Keratinocyte (primary cell): ENCODE measurements at regions not wholly inside any gene's neighbourhood (a gene's known extent, or its start where the extent isn't known, plus 50 kb on each side); places are given as distances from the start of the nearest gene placed in this dataset.

ENCODE experiments used
- DNase-seq: peaks from one replicate; pipeline ENCODE4 v3.0.0-alpha.2; 2011; ENCODE audit warnings: low read depth, missing footprints, low spot score
- FAIRE-seq: peaks from 2 replicates; lab custom pipeline; 2011; peaks lifted over from hg19 to GRCh38; lab: Jason Lieb, UNC
- H2AFZ ChIP-seq: 2 replicates; pipeline ENCODE4 v1.6.0; 2012; ENCODE audit warnings: low read length, control low read depth, inconsistent platforms; ENCODE audit not compliant: control insufficient read depth
- H3K27ac ChIP-seq: 2 replicates; pipeline ENCODE4 v1.5.1; 2011; ENCODE audit warnings: low read length; ENCODE audit not compliant: control insufficient read depth, insufficient read depth
- H3K27me3 ChIP-seq: 3 replicates; pipeline ENCODE4 v1.6.0; 2011; ENCODE audit warnings: low read length; ENCODE audit not compliant: control insufficient read depth, insufficient read depth; ENCODE audit errors: extremely low read depth
- H3K36me3 ChIP-seq, 2 experiments: 2 replicates in 1 of 2; 3 replicates in 1 of 2; pipeline ENCODE4 v1.5.1; 2011; ENCODE audit warnings: low read length in 2 of 2, mild to moderate bottlenecking in 1 of 2; ENCODE audit not compliant: control insufficient read depth in 2 of 2, insufficient read depth in 2 of 2; ENCODE audit errors: extremely low read depth in 1 of 2
- H3K4me1 ChIP-seq: 3 replicates; pipeline ENCODE4 v1.5.1; 2011; ENCODE audit warnings: low read length; ENCODE audit not compliant: control insufficient read depth, insufficient read depth; ENCODE audit errors: extremely low read depth
- H3K4me2 ChIP-seq: 3 replicates; pipeline ENCODE4 v1.6.0; 2011; ENCODE audit warnings: low read depth, low read length; ENCODE audit not compliant: control insufficient read depth, insufficient read depth; ENCODE audit errors: extremely low read depth
- H3K4me3 ChIP-seq, 3 experiments: fragments of 200-600 bp in 1 of 3; sonication (generic) in 1 of 3; 2 replicates in 2 of 3; 3 replicates in 1 of 3; pipeline ENCODE4 v1.5.1; 2011 to 2016; ENCODE audit warnings: low read length in 3 of 3, mild to moderate bottlenecking in 3 of 3, control low read depth in 2 of 3, inconsistent platforms in 1 of 3, low read depth in 1 of 3, mixed read lengths in 1 of 3, mixed run types in 1 of 3, moderate library complexity in 1 of 3; ENCODE audit not compliant: control insufficient read depth in 2 of 3, insufficient read depth in 2 of 3; ENCODE audit errors: extremely low read depth in 1 of 3
- H3K79me2 ChIP-seq: 2 replicates; pipeline ENCODE4 v1.6.0; 2012; ENCODE audit warnings: low read length; ENCODE audit not compliant: control insufficient read depth, insufficient read depth
- H3K9ac ChIP-seq: 3 replicates; pipeline ENCODE4 v1.6.0; 2011; ENCODE audit warnings: low read length; ENCODE audit not compliant: control insufficient read depth, insufficient read depth; ENCODE audit errors: extremely low read depth
- H3K9me1 ChIP-seq: 3 replicates; pipeline ENCODE4 v1.6.0; 2011; ENCODE audit warnings: low read length; ENCODE audit not compliant: control insufficient read depth, insufficient read depth; ENCODE audit errors: extremely low read depth
- H3K9me3 ChIP-seq: 2 replicates; pipeline ENCODE4 v1.5.1; 2012; ENCODE audit warnings: low read depth, low read length; ENCODE audit not compliant: control insufficient read depth
- H4K20me1 ChIP-seq: 3 replicates; pipeline ENCODE4 v1.6.0; 2011; ENCODE audit warnings: low read length; ENCODE audit not compliant: control insufficient read depth, insufficient read depth; ENCODE audit errors: extremely low read depth
- EZH2 ChIP-seq: IDR thresholded peaks from one replicate; pipeline ENCODE4 v1.6.1; 2012; ENCODE audit warnings: inconsistent platforms, mild to moderate bottlenecking, low read length, moderate library complexity
- dilution Hi-C: fragments of 300-500 bp; cut with MboI; formaldehyde crosslinking; loops from one replicate; pipeline ENCODE4 v1.7.0; 2020; ENCODE audit warnings: low sequenced_read_pairs; ENCODE audit not compliant: extremely low pct_ligation_motif_present
- TF ChIP-seq, protein P1 (sequence below), 3 experiments: IDR thresholded peaks in 1 of 3; conservative IDR thresholded peaks in 1 of 3; optimal IDR thresholded peaks in 1 of 3; 2 replicates in 2 of 3; 3 replicates in 1 of 3; pipeline versions ENCODE3 to v1.5.1; 2011; ENCODE audit warnings: low read length in 3 of 3, mild to moderate bottlenecking in 3 of 3, moderate library complexity in 2 of 3, control low read depth in 1 of 3, inconsistent platforms in 1 of 3; ENCODE audit not compliant: insufficient read depth in 2 of 3; ENCODE audit errors: extremely low read depth in 1 of 3

DNA sequence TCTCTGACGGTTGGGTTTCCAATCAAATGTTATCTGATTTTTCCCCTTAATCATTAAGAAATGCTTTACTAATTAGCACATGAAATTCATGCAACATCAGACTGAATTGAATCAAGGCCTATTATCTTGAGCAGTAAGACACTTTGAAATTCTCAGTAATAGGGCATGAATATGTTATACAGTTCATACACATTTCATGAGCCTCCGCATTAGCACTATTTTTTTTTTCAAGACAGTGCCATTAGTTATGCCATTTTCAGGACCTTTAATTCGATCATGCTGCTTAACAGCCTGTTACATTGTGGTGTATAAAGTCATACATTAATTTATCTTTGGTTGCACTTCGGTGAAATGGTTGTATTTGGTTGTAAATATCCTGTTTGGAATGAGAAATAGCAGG, 862.6 kb upstream of the GOT2 start:
- TF ChIP-seq EZH2 = no peak
- TF ChIP-seq, protein P1, sequence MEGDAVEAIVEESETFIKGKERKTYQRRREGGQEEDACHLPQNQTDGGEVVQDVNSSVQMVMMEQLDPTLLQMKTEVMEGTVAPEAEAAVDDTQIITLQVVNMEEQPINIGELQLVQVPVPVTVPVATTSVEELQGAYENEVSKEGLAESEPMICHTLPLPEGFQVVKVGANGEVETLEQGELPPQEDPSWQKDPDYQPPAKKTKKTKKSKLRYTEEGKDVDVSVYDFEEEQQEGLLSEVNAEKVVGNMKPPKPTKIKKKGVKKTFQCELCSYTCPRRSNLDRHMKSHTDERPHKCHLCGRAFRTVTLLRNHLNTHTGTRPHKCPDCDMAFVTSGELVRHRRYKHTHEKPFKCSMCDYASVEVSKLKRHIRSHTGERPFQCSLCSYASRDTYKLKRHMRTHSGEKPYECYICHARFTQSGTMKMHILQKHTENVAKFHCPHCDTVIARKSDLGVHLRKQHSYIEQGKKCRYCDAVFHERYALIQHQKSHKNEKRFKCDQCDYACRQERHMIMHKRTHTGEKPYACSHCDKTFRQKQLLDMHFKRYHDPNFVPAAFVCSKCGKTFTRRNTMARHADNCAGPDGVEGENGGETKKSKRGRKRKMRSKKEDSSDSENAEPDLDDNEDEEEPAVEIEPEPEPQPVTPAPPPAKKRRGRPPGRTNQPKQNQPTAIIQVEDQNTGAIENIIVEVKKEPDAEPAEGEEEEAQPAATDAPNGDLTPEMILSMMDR (optimal IDR thresholded peaks at IDR 0.05 in 1 of 3, IDR thresholded peaks at IDR 0.05 in 1 of 3, conservative IDR thresholded peaks at IDR 0.05 in 1 of 3; ENCODE audit: extremely low read depth in 1 of 3, insufficient read depth in 2 of 3, low read length in 3 of 3) = no peak
- Histone ChIP-seq H3K9ac (no peak overlapping the region), H3K36me3 (no peaks in the 10 kb centered on the region), H3K4me3 (no peak overlapping the region), H3K4me1 (no peaks in the 10 kb centered on the region), H3K9me1 (no peaks in the 10 kb centered on the region), H4K20me1 (no peaks in the 10 kb centered on the region), H3K4me2 (no peak overlapping the region), H3K27me3 (no peaks in the 10 kb centered on the region), H3K79me2 (no peaks in the 10 kb centered on the region), H2AFZ (no peak overlapping the region), H3K27ac (no peak overlapping the region), H3K9me3 (no peaks in the 10 kb centered on the region)
- dilution Hi-C loops = no loop called here
- no peak for FAIRE-seq
- no peak for DNase-seq

DNA sequence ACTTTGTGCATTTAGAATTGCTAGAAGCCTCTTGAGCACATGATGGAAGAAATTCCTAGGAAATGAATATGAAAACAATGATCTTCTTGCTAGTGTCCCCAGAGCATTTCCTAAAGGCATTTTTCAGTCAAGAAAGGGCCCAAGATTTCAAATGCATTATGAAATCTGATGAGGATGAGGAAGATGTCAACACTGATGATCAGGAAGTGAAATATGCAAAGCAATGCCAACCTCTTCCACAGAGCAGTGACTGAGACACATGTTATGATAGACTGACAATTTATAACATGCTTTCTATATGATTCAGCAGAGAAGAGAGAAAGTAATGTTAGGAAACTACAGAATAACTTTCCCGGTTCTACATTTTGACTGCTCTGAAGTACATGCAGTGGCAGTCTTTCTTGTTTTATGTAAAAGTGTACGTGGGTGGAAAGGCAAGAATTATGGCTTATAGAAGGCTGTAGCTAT, 859.1 kb upstream of the GOT2 start:
- DNase-seq (no peak), FAIRE-seq (no peak)
- dilution Hi-C loops = no loop called here
- Histone ChIP-seq H3K4me1 (no peaks in the 10 kb centered on the region), H3K9me3 (no peaks in the 10 kb centered on the region), H3K79me2 (no peaks in the 10 kb centered on the region), H3K4me3 (no peak overlapping the region), H3K4me2 (no peak overlapping the region), H4K20me1 (no peaks in the 10 kb centered on the region), H3K27me3 (no peaks in the 10 kb centered on the region), H3K9me1 (no peaks in the 10 kb centered on the region), H3K36me3 (no peaks in the 10 kb centered on the region), H3K27ac (no peak overlapping the region), H2AFZ (no peak overlapping the region), H3K9ac (no peak overlapping the region)
- TF ChIP-seq, protein P1 (optimal IDR thresholded peaks at IDR 0.05 in 1 of 3, IDR thresholded peaks at IDR 0.05 in 1 of 3, conservative IDR thresholded peaks at IDR 0.05 in 1 of 3; ENCODE audit: extremely low read depth in 1 of 3, insufficient read depth in 2 of 3, low read length in 3 of 3) = no peak
